Right lobe of liver (tissue), 6 donors: ENCODE measurements at regions not wholly inside any gene's neighbourhood (a gene's known extent, or its start where the extent isn't known, plus 50 kb on each side); places are given as distances from the start of the nearest gene placed in this dataset.
A peak's percentile ranks its signal among the peaks of the same experiment; 100 is the strongest.

Experiments used
- ATAC-seq, 4 donors: fragments of 200-7000 bp; cut with Tn5 transposase; one replicate each; pipeline ENCODE4 v1.9.1; 2020; ENCODE audit warnings: mild to moderate bottlenecking in 4 of 4, moderate library complexity in 4 of 4
- DNase-seq, 3 donors: peaks; one replicate each; pipeline ENCODE4 v3.0.0-alpha.2; 2020
- H3K27ac ChIP-seq, 3 donors: fragments of 200-600 bp; one replicate each; pipeline ENCODE4 v1.8.0; 2022
- H3K27me3 ChIP-seq, 2 donors: fragments of 200-600 bp; one replicate each; pipeline ENCODE4 v1.8.0; 2022
- H3K36me3 ChIP-seq, 4 donors: fragments of 200-600 bp; sonication (generic) in 1 of 4; one replicate each; pipeline versions ENCODE4 v1.5.1 to v1.8.0; 2017 to 2022; ENCODE audit warnings: control low read depth in 1 of 4
- H3K4me1 ChIP-seq, 4 donors: fragments of 200-600 bp; sonication (generic) in 1 of 4; one replicate each; pipeline versions ENCODE4 v1.5.1 to v1.8.0; 2017 to 2022; ENCODE audit warnings: control low read depth in 1 of 4
- H3K4me3 ChIP-seq, 3 donors: fragments of 200-600 bp; one replicate each; pipeline ENCODE4 v1.8.0; 2022
- H3K9me3 ChIP-seq, 4 donors: fragments of 200-600 bp; sonication (generic) in 1 of 4; one replicate each; pipeline versions ENCODE4 v1.5.1 to v1.8.0; 2017 to 2022; ENCODE audit warnings: control low read depth in 1 of 4
- CTCF ChIP-seq, 4 donors: fragments of 200-600 bp in 3 of 4; fragments of 450-650 bp in 1 of 4; IDR thresholded peaks; one replicate each; pipeline versions ENCODE4 v1.5.1 to v1.8.0; 2016 to 2022; ENCODE audit warnings: antibody characterized with exemption in 4 of 4, mild to moderate bottlenecking in 2 of 4
- POLR2A ChIP-seq: fragments of 450-650 bp; IDR thresholded peaks from one replicate; pipeline ENCODE4 v1.6.1; 2017; ENCODE audit warnings: antibody characterized with exemption, mild to moderate bottlenecking
- WGBS: methylation state at CpG from one replicate; pipeline ENCODE4 v1.1.6; 2018; ENCODE audit warnings: low coverage, low lambda C conversion rate; ENCODE audit not compliant: insufficient coverage; ENCODE audit errors: missing lambda C conversion rate; 5-methylcytosine and 5-hydroxymethylcytosine counted together
- intact Hi-C, 2 donors: fragments of 100-400 bp; cut with DNase I; formaldehyde crosslinking; loops; one replicate each; pipeline versions ENCODE4 v1.11.2 to v1.14.1; 2022
- donor health status: DM: no; HTN: yes; CAD: no.
- donor health status: DM: no; HTN: no; CAD: no.
- donor health status: DM: no; HTN: no; CAD: no.
- donor health status: DM: no; HTN: yes; CAD: no.
- donor health status: DM: no; HTN: yes; CAD: no.

- ATAC-seq (peak in 1 of 4 donors; percentile 22), DNase-seq (no peak)
- Histone ChIP-seq H3K36me3 (no peaks in the 10 kb centered on the region), H3K27ac (no peak overlapping the region), H3K4me1 (no peaks in the 10 kb centered on the region), H3K27me3 (no peaks in the 10 kb centered on the region), H3K4me3 (no peak overlapping the region), H3K9me3 (no peaks in the 10 kb centered on the region)
- intact Hi-C loops = no loop called here
- no peak for TF ChIP-seq POLR2A
- TF ChIP-seq CTCF (IDR thresholded peaks at IDR 0.05) = no peak
- WGBS = 45% methylated on average over 25 of the region's 53 CpGs
Measured at GRCh38 chr22:49266561-49267519, 560.8 kb downstream of the BRD1 start.

GRCh38 chr22:49264696-49265095, 563.0 kb downstream of the BRD1 start:
- Histone ChIP-seq H3K9me3 (no peaks in the 10 kb centered on the region), H3K4me1 (no peaks in the 10 kb centered on the region), H3K4me3 (no peak overlapping the region), H3K27me3 (no peaks in the 10 kb centered on the region), H3K27ac (no peak overlapping the region), H3K36me3 (no peaks in the 10 kb centered on the region)
- TF ChIP-seq POLR2A = no peak
- TF ChIP-seq CTCF (IDR thresholded peaks at IDR 0.05) = no peak
- DNase-seq (no peak), ATAC-seq (no peak)
- WGBS = 68% methylated on average over 11 of the region's 11 CpGs
- intact Hi-C loops = no loop called here

GRCh38 chr22:49263101-49263500, 564.6 kb downstream of the BRD1 start:
- no peaks in the 10 kb centered on the region for H3K4me1 ChIP-seq
- no peak for DNase-seq
- no peak overlapping the region for H3K4me3 ChIP-seq
- H3K36me3 ChIP-seq = no peaks in the 10 kb centered on the region
- H3K9me3 ChIP-seq = no peaks in the 10 kb centered on the region
- intact Hi-C loops = no loop called here
- 69% methylated on average over 7 of the region's 15 CpGs for WGBS
- no peaks in the 10 kb centered on the region for H3K27me3 ChIP-seq
- TF ChIP-seq CTCF (IDR thresholded peaks at IDR 0.05) = no peak
- no peak for TF ChIP-seq POLR2A
- H3K27ac ChIP-seq = no peak overlapping the region
- ATAC-seq = no peak

- intact Hi-C loops = no loop called here
- peak in 1 of 3 donors; percentile 23 for DNase-seq
- H3K4me1 ChIP-seq = no peaks in the 10 kb centered on the region
- 77% methylated on average over 4 of the region's 12 CpGs for WGBS
- no peak for ATAC-seq
- no peak overlapping the region for H3K27ac ChIP-seq
- H3K9me3 ChIP-seq = no peaks in the 10 kb centered on the region
- H3K36me3 ChIP-seq = no peaks in the 10 kb centered on the region
- no peak overlapping the region for H3K4me3 ChIP-seq
- TF ChIP-seq POLR2A = no peak
- TF ChIP-seq CTCF (IDR thresholded peaks at IDR 0.05) = no peak
- no peaks in the 10 kb centered on the region for H3K27me3 ChIP-seq
Measured at GRCh38 chr22:49262167-49262566, 565.5 kb downstream of the BRD1 start.
